Lower leg skin (tissue), 3 donors: ENCODE measurements at regions not wholly inside any gene's neighbourhood (a gene's known extent, or its start where the extent isn't known, plus 50 kb on each side); places are given as distances from the start of the nearest gene placed in this dataset.

Experiments
- CTCF ChIP-seq, 3 donors: fragments of 450-650 bp; IDR thresholded peaks; one replicate each; pipeline ENCODE4 v1.5.1; 2016; ENCODE audit warnings: antibody characterized with exemption in 3 of 3, mild to moderate bottlenecking in 3 of 3, moderate library complexity in 2 of 3
- POLR2A ChIP-seq, 2 donors: fragments of 450-650 bp; IDR thresholded peaks; one replicate each; pipeline ENCODE4 v1.6.1; 2016 to 2017; ENCODE audit warnings: antibody characterized with exemption in 2 of 2, mild to moderate bottlenecking in 1 of 2, moderate library complexity in 1 of 2

- no peak for TF ChIP-seq CTCF (IDR thresholded peaks at IDR 0.05)
- TF ChIP-seq POLR2A (IDR thresholded peaks at IDR 0.05), result no peak
These were observed 237.7 kb upstream of the TMEM72 start for GRCh38 chr10:44673245-44673983.
